Colon (tissue), 2 donors: ENCODE measurements at regions not wholly inside any gene's neighbourhood (a gene's known extent, or its start where the extent isn't known, plus 50 kb on each side); places are given as distances from the start of the nearest gene placed in this dataset.
A peak's percentile ranks its signal among the peaks of the same experiment; 100 is the strongest.

Source experiments
- FAIRE-seq: peaks from 2 replicates; lab custom pipeline; 2012; peaks lifted over from hg19 to GRCh38; lab: Jason Lieb, UNC
- donor health status: control.
- donor health status: control.

DNA sequence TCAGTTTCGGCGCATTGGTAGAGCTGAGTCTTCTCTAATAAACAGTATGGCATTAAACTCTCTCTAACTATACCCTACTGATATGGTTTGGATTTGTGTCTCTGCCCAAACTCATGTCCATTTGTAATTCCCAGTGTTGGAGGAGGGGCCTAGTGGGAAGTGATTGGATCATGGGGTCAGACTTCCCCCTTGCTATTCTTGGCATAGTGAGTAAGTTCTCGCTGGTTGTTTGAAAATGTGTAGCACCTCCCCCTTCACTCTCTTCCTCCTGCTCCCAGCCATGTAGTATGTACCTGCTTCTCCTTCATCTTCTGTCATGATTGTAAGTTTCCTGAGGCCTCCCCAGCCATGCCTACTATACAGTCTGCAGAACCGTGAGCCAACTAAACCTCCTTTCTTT lies 682.7 kb upstream of the ARGLU1 start:
- FAIRE-seq, result no peak

DNA sequence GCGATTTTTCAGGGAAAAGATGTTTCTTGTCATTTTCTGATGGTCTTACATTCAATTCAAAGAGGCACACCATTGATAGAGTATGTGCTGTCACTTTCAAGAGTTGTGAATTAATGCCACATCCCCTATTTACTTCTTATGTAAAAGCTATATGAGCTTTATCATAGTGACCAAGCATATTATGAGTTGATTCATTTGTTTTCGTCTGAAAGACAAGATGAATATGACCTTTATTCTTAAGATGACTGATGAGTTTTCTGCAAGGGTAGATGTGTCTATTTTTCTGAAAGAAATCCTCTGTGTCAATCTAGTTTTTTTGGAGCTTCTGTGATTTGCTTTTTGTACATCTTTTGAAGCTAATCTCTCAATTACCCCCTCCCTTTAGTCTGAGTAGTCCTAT lies 676.3 kb upstream of the ARGLU1 start:
- no peak for FAIRE-seq

DNA sequence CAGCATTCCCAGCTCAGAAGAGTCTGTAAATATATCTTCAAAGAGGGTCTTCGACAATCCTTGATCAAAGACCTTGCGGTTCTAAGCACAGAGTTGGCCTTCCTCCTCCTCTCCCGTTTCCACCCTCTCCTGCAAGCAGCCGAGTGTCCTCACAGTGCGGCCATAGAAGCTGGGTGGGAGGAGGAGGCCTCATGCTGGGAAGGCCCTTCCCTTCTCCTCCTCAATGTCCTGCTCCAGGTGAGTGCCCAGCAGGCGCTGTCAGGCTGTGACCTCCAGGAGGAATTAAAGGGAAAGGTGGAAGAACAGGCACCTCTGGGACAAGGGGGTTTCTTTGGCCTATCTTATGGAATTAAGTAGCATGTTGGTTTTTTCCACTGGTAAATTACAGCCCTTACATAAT lies 674.2 kb upstream of the ARGLU1 start:
- no peak for FAIRE-seq

DNA sequence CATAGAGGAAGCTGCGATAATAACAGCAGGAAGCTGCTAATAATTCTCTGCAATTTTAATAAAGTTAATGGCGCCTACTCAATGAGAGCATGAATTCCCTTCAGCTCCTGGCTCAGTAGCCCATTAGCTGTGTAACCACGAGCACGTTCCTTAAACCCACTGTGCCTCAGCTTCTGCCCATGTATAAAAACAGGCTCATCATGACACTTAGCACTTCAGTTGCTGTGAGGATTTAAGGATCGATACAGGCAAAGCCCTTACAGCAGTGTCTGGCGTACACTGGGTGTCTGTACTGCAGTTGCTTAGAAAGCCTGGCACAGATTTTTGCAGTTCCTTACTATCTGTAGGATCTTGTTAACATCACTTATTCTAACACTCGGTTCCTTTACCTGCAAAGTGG lies 673.4 kb upstream of the ARGLU1 start:
- FAIRE-seq, result no peak

DNA sequence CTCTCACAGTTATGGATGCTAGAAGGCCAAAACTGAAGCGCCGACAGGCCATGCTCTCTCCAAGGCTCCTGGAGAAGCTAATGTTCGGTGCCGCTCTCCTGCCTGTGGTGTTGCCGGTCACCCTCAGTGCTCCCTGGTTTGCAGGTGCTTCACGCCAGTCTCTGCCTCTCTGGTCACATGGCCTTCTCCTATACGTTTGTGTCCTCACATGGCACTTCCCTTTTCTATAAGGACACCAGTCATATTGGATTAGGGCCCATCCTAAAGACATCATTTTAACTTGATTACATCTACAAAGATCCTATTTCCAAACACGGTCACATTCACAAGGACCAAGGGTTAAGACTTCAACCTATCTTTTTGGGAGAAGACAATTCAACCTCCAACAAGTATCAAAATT lies 671.3 kb upstream of the ARGLU1 start:
- no peak for FAIRE-seq

DNA sequence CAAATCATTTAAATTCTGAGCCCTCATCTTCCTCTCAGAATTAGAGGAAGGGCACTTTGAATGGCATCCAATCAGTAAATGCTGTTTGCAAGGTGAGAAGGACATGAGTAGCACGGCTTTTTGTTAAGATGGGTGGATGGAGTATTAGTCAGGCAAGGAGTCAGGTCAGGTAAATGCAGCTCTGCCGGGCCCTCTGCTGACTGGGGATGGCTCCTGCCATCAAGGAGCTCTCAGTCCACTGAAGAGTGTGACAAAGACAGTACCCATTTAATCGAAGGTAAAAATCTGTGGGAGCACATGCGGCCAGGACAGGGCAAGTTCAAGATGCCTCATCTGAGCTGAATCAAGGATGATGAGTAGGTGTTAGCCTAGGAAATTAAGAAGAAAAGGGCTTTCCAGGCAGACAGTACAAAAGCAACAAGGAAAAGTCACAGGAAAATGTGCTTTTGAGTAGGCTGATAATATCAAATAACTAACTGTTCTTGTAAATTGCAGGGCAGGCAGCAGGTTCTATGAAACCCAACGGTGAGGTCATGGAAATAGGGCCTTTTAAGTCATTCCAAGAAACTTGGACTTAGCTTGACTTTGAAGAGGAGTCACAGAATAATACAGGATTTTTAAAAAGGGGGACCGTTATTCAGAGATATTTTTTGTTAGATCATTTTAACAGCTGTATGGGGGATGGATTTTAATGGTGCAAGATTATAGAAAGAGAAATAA lies 670.5 kb upstream of the ARGLU1 start:
- no peak for FAIRE-seq

DNA sequence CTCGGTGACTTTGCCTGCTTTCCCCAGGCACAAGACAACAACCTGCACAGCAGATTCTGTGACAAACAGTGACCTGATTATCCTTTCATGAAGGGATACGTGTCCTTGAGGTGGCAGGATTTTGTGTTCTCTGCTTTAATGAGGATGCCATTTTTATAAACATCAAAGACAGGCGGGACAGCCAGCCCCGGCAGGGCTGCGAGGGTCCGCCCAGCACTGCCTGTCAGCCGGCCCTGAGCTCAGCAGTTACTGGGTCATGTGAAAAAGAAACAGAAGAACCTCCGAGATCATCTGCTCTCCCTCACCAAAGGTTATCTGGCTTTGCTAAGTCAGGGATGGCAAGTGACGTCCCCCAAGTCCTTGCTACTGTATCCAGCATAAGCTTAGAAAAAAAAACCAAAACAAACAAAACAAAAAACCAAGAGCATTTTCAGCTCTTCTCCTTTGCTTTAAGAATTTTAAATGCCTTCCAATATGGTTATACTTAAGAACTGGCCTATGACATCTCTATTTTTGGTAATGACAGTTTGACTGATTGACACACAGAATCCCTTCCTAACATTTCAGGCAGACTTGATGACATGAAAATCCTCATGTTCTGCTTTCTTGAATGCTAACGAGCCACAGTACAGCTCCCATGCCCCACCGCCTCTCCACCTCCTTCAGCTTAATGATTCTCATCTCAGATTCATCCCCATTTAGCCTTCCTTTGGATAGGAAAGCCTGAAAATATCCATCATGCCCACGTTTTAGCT lies 666.6 kb upstream of the ARGLU1 start:
- no peak for FAIRE-seq

DNA sequence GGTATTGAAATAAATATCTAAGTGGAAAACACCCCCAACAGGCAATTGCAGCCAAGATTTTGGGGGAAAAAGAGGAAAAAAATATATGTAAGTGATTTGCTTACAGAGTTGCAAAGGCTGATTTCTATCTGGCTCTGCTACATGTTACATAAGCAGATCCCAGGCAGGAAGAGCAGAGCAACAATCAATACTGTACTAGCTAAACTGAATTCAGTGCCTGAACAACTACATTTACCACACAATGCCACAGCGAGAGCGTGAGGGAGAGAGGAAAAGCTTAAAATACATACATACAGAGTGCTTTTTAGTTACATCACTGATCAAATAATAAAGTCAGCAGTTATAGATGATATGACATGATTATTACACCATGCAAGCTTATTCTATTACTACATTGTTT lies 665.6 kb upstream of the ARGLU1 start:
- no peak for FAIRE-seq

DNA sequence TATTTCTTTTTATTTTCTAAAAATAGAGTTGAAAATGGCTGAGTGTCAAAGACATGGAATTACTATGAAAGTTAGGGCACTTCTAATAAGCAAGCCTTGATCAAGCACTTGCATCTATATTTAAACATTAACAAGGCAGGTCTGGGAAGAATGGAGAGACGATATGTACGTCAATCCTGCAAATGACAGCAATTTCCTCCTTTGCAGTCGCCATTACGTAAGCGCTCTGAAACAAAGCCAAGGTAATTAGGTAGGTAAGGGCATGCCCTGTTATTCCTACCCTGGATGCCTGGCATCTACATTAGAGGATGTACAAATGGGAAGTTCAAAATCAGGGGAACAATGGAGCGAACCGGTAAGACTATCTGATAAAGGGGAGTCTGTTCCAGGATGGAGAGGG lies 664.0 kb upstream of the ARGLU1 start:
- FAIRE-seq, result no peak

DNA sequence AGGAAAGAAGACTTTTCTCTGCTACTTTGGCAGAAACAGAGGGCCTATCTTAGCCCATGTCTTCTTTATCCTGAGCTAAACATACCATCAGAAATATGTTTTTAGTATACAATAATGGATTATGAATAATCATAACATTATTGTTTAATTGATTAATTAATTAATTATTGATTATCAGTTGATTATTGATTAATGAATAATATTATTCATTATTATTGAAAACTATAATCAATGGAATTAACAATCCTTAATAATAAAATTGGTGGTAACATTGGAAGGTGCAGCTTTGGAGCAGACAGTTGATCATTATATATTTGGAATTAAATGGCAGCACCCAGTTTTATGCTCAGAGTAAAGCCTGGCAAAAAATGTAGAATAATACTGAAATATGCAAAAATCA lies 655.9 kb upstream of the ARGLU1 start:
- peak; percentile 43 for FAIRE-seq

DNA sequence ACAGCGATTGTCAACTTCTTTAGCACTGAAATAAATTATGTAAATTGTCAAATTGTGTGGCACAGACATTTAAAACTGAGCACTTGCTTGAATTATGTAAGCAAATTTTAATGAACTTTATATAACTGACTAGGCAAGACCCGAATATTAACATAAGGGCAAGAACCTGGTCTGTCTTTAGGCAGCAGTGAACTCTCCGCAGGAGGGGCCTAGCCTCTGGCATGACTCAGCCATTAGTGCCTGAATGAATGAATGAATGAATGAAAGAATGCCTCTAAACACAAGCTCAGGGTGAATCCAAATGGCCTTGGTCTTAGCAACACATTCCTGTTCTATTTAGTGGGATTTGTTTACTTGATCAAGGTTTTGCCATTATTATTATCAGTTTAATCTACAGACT lies 654.7 kb upstream of the ARGLU1 start:
- no peak for FAIRE-seq

DNA sequence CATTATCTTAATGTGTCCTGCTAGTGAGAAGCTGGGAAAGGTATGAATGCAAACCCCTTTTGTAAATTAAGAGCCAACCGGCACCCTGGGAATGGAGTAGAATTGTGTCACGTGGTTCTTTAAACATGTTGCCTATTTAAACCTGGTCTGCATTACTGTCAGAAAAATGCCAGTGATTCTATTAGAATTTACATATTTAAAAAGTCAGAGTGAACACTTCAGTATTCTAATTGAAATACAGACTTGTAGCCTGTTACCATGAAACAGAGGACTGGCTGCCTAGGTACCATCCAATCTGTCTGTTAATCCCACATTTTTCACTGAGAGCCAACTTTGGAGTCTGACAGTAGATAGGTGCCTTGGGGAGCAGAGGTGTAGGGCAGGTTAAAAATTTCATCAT lies 652.3 kb upstream of the ARGLU1 start:
- FAIRE-seq, result no peak

DNA sequence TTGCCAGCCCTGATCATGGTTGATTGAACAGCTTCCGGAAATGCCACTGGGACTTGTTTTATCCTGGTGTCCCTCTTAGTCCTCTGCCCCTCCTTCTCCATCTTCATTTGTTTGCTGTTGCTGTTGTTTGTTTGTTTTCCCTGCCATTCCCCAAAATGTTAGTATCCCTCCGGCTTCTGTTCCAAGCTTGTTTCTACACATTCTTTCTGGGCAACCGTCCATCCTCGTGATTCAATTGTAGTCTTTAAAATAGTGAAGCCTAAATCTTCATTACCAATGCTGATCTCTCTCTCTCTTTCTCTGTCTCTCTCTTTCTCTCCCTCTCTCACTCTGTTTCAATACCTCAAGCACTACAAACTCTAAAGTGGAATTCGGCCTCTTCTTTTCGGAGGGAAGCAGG lies 649.3 kb upstream of the ARGLU1 start:
- FAIRE-seq, result no peak

DNA sequence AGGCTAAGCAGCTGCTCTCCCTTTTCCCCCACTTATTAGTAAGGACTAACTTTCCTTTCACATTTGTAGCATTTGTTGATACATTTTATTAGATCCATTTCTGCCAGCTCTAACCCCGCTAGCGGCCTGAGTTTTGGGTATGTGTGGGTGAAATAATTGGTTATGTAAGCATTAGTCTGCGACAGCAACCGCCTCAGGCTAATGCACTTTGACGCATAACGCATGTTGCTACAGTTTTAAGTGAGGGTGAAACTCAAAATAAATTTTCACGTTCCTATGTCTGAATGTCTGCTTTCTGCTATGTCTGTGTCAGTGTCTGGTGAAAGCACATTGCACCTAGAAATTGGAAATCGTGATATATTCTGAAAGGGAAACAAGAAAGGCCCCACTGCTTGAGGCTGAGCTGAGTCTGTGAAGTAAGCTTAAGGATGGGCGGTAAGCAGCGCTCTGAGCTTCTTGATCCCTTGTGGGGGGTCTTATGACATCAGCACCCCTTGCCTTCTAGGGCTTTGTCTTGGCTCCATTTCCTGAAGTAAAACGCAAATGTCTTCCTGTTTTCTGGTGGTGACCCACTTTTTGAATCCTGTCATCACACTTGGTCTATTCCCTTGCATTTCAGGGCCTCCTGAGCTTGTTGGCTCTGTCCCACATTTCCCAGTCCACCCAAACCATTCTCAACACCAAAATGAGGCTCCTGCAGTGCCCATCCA lies 648.3 kb upstream of the ARGLU1 start:
- FAIRE-seq, result no peak

DNA sequence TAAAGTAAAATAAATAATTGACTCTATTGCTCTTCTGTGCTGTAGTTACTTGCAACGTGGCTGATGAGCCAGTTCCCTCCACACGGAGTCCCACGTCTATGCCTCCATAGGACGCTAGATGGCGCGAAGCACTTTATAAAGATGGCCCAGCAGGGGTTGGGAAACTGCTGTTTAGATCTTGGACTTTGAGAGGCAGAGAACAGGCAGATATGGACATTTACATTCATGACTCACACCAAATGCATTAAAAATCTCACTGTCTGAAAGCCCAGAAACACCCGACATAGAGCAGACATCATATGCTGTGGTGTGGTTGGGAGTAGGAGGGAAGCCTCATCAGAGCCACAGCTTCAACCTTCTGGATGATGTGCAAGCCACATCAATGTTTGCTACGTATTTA lies 643.1 kb upstream of the ARGLU1 start:
- peak; percentile 24 for FAIRE-seq

DNA sequence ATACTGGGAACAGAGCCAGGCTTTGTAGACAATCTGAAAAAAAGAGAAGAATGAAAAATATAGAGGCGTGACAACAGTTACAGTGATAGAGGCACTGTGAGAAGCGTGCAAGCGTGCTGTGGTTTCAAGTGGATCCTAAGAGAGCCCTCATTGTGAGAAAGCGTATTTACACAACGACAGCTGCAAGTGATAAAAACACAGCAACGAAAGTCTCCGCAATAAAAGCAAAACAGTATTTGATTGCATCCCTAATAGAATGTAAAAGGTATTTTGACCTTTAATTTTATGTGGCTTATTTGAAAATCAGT lies 642.7 kb upstream of the ARGLU1 start:
- no peak for FAIRE-seq

DNA sequence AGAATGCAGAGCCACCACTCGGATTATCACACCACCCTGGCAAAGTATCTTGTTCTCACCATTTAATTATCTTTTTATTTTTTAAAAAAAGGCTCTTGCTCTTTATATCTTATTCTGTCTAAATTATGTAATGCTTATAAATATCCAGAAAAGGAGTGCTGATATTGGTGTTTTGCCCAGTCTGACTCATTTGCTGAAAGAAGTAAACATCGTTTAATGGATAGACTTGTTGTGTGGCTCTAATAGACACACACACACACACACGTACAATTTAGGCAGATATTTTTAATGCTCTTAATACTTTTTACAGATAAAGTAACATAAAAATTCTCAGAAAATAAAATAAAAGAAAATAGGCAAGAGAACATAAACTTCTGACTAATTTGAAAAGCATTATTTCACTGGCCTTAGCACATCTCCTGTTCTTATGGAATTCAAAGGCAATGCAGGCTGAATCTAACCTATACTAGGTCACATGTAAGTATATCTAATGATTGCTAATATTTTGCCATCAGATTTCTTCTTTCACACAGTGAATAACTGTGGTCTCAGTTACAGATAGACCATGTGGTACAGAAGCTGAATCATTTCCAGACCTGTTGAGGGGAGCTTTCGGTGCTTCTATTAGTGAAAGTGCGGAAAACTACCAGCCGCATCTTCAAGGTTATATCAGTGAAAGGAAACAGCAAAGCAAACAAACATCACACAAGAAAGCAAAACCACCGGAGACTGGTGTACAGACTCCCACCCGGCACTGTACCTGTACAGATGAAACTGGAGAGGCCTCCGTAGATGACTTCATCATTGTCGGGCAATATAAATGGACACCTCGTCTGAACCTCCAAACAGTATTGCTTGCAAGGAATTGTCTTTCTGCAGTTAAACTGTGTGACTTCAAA lies 642.1 kb upstream of the ARGLU1 start:
- FAIRE-seq, result no peak

DNA sequence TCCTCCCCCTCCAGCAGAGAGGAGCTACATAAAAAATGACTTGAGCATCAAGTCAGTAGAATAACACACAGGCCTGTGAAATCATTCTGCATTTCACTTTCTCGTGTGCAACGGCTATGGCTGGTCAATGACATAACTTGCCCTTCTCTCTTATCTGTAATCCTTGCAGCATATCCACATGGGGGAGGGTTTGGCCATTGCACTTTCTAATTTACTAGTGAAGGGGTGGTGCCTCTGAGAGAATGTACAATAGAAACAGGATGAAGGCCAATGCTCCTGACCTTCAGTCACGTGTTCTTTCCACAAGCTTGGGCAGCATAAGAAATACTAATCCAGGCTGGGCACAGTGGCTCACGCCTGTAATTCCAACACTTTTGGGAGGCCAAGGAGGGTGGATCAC lies 641.0 kb upstream of the ARGLU1 start:
- no peak for FAIRE-seq

DNA sequence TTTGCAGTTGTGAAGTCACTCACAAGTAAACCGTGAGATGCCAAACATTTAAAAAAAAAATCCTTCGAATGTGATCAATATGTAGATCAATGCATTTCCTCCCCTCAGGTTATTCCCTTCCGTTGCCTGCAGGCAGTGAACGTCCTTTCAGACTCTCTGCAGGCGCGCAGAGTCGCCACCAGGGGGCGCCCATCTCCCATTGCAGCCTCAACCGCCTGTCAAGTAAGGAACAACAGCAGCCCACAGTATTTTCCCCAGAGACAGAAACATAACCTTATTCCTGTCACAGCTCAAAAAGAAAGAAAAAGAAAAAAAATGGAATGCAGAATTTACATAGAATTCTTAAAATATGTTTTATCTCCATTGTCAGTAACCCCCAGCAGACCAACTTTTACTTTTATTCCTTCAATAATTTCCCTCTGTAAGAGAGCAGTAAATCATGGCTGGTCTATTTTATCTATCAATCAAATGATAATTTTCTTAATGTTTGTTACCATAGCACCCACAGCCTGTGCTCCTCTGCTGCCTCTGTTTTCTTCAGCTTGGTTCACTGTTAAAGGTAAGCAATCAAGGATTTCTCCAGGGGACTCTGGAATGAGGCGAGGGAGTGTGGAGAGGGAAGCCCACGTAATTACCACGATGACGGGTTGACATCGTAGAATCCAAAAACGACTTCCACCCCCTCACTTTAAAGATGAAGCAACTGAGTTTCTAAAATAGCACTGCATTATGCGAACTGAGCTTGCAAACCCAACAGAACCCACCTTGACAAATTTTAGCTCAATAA lies 637.6 kb upstream of the ARGLU1 start:
- FAIRE-seq, result no peak

DNA sequence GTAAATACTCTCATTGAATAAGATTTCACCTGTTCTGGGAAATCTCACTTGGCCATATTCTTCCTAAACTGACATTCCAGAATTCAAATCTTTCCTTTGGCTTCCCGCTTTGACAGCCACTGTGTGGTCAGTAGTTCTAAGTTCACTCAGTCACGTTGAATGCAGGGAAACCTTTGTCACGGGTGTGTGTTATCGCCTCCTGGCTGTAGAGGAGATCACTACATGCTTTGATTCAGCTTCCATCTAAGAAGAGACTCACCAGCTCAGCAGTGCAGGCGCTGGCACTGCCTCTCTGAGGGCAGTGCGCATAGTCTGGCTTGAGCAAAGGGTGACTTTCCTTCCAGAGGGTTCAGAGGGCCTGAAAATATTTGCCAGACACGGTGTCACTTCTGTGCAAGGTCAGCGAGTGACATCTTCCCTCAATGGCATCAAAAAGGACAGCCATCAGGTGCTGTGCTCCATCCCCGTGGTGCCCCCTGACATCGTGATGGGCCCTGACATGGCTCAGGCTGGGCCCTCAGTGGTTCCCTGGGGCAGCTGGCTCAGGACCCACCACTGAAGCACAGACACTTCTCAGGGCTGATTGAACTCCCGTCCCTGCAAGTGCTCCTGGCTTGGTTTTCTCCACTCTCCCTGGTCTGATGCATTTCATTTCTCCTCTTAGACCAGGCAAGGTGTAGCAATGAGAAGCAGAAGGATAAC lies 635.4 kb upstream of the ARGLU1 start:
- no peak for FAIRE-seq

DNA sequence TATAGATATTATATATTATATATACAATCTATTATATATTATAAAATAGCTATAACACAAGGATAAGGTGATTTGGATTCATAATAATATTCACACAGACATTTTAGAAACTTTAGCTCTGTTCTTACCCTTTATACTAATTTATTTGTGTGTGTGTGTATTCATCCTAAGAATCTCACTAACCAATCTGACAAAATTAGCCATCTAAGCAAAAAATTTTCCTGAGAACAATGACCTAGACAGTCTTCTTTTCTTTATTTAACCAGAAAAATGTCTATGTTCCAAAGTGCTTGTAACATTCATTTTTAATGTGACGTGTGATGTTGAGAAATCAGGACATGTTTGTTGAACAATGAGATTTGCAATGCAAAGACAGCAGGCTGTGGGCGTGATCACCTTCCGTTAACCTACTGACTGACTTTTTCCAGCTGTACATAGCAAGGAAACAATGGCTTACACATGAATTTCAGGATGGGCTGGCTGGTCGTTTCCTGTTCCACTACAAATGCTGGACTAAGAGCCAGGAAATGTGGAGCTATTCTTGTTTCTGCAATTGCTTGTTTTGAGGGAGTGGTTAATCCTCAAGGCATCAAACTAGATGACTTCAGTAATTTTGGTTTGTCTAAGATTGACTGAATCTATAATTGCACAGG lies 634.6 kb upstream of the ARGLU1 start:
- no peak for FAIRE-seq
